ENCODE measurements at regions not wholly inside any gene's neighbourhood (a gene's known extent, or its start where the extent isn't known, plus 50 kb on each side); places are given as distances from the start of the nearest gene placed in this dataset.
A peak's percentile ranks its signal among the peaks of the same experiment; 100 is the strongest.

DNA sequence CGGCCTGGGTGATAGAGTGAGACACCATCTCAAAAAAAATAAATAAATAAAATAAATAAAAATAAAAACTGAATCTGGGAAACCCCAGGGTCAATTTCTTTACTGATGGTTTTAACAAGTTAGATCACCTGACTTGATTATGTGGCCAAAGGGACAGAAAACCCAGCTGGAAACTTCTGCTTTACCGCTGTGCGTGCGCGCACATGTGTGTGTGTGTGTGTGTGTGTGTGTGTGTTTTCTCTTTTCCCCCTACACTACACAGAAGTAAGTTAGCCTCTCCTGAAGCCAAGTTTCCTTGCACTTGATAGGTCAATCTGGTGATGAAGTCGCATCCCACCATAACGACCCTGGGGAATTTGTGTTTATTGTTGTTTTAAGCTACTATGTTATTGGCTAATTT is 105.3 kb upstream of the AMN1 start:
- no peaks in the 10 kb centered on the region for H3K27me3 Mint-ChIP-seq
- no peaks in the 10 kb centered on the region for H3K27me3 ChIP-seq (ENCODE audit: control insufficient read depth in 1 of 2, insufficient read depth in 2 of 2, low read length in 2 of 2)
- no peak overlapping the region for H3K27ac Mint-ChIP-seq
- no peak overlapping the region for H3K4me3 Mint-ChIP-seq
- no peaks in the 10 kb centered on the region for H3K36me3 ChIP-seq (ENCODE audit: insufficient read depth, low read length)
- peaks cover 25% of the 10 kb centered on the region for H3K4me1 ChIP-seq (ENCODE audit: insufficient read depth, low read length)
- peaks cover 4 to 40% of the 10 kb centered on the region in 2 experiments for H3K9me3 ChIP-seq (ENCODE audit: control insufficient read depth in 1 of 2, insufficient read depth in 1 of 2, low read length in 2 of 2)
- CTCF ChIA-PET, result no interaction called here
- peaks cover 45% of the 10 kb centered on the region for H3K4me1 Mint-ChIP-seq (ENCODE audit: low read depth)
- TF ChIP-seq, protein P1, sequence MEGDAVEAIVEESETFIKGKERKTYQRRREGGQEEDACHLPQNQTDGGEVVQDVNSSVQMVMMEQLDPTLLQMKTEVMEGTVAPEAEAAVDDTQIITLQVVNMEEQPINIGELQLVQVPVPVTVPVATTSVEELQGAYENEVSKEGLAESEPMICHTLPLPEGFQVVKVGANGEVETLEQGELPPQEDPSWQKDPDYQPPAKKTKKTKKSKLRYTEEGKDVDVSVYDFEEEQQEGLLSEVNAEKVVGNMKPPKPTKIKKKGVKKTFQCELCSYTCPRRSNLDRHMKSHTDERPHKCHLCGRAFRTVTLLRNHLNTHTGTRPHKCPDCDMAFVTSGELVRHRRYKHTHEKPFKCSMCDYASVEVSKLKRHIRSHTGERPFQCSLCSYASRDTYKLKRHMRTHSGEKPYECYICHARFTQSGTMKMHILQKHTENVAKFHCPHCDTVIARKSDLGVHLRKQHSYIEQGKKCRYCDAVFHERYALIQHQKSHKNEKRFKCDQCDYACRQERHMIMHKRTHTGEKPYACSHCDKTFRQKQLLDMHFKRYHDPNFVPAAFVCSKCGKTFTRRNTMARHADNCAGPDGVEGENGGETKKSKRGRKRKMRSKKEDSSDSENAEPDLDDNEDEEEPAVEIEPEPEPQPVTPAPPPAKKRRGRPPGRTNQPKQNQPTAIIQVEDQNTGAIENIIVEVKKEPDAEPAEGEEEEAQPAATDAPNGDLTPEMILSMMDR (IDR thresholded peaks at IDR 0.05), result no peak
- no peak overlapping the region for H3K27ac ChIP-seq (ENCODE audit: low read depth in 1 of 2, low read length in 2 of 2)
- H3K4me3 ChIP-seq (ENCODE audit: low read length), result no peak overlapping the region
- ATAC-seq (ENCODE audit: poor library complexity) (no peak), DNase-seq (peak in 1 of 14 experiments; percentile 13)
- H3K36me3 Mint-ChIP-seq (ENCODE audit: low read depth), result peaks cover 44% of the 10 kb centered on the region
- POLR2A ChIA-PET, result interaction anchor here (0.5 to 0.7 kb wide), 2 partner anchors 23 to 131 kb away, joined by 3 to 4 read pairs; no protein-coding TSS in a partner anchor
- peaks cover 11% of the 10 kb centered on the region for H3K9me3 Mint-ChIP-seq
- intact Hi-C loops (cut with DNase I, micrococcal nuclease), result loop anchor here (5.0 to 10.0 kb wide), 2 partner anchors 63 to 71 kb away; no protein-coding TSS in a partner anchor

DNA sequence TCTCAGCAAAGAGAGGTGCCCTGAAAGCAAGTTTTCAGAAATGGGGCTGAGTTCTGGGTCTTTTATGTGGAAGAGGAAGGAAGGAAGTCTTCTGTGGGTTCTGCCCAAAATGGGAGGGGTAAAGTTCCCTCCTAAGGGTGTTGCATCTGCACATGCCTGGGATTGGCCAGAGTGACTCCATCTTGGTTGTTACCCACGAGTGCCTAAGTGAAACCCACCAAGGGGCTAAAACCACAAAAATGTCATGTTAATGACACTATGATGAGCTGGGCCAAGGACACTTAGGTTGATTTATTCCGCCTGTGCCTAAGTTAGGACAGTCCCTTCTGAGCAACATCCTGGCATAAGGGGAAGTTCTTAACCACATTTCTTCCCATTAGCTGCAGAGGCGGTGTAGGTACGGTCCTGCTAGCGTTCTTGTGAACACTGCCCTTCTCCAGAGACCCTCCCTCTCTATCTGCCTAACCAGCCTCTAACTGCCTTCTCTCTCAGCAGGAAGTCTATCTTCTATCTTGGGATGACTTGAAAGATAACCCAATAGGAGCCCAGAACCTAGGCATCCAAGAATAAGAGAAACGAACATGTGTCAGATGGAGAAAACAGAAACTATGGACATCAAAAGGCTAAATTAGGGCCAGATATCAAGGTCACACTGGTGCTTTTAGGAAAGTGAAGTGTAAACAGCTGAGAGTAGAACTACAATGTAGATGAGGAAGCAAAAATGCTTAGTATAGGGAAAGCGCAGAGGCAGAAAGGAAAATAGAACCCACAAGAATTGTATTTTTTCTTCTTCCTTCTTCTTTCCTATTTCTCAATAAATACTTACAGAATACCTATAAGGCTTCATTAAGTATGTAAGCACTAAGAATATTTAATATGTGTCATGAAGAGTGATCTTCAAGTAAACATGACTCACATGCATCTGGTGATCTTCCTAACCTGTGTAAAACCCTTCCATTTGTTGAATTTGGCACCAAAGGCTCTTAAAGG is 104.2 kb upstream of the AMN1 start:
- TF ChIP-seq, protein P1 (IDR thresholded peaks at IDR 0.05), result no peak
- H3K36me3 ChIP-seq (ENCODE audit: insufficient read depth, low read length), result no peaks in the 10 kb centered on the region
- DNase-seq (peak in 13 of 14 experiments; percentile 1 to 79 (median 10)), ATAC-seq (ENCODE audit: poor library complexity) (peak; percentile 77)
- peak overlapping the region; percentile 84 for H3K27ac Mint-ChIP-seq
- H3K4me3 ChIP-seq (ENCODE audit: low read length), result no peak overlapping the region
- peaks cover 53% of the 10 kb centered on the region for H3K4me1 Mint-ChIP-seq (ENCODE audit: low read depth)
- H3K9me3 ChIP-seq (ENCODE audit: control insufficient read depth in 1 of 2, insufficient read depth in 1 of 2, low read length in 2 of 2), result peaks cover 4 to 38% of the 10 kb centered on the region in 2 experiments
- no peaks in the 10 kb centered on the region for H3K27me3 Mint-ChIP-seq
- ChIA-PET POLR2A (interaction anchor here (0.7 to 1.5 kb wide), 3 partner anchors 57 to 127 kb away, joined by 3 to 4 read pairs (median 4); no protein-coding TSS in a partner anchor), CTCF (interaction anchor here (0.6 kb wide), 1 partner anchor 71 kb away, joined by 3 read pairs; no protein-coding TSS in a partner anchor)
- peak overlapping the region in 1 of 2 donors; percentile 19 for H3K27ac ChIP-seq (ENCODE audit: low read depth in 1 of 2, low read length in 2 of 2)
- peaks cover 28% of the 10 kb centered on the region for H3K4me1 ChIP-seq (ENCODE audit: insufficient read depth, low read length)
- H3K27me3 ChIP-seq (ENCODE audit: control insufficient read depth in 1 of 2, insufficient read depth in 2 of 2, low read length in 2 of 2), result no peaks in the 10 kb centered on the region
- peak overlapping the region; percentile 45 for H3K4me3 Mint-ChIP-seq
- H3K36me3 Mint-ChIP-seq (ENCODE audit: low read depth), result peaks cover 45% of the 10 kb centered on the region
- intact Hi-C loops (cut with DNase I, micrococcal nuclease), result loop anchor here (5.0 to 10.0 kb wide), 2 partner anchors 64 to 72 kb away; no protein-coding TSS in a partner anchor
- H3K9me3 Mint-ChIP-seq, result peaks cover 11% of the 10 kb centered on the region

DNA sequence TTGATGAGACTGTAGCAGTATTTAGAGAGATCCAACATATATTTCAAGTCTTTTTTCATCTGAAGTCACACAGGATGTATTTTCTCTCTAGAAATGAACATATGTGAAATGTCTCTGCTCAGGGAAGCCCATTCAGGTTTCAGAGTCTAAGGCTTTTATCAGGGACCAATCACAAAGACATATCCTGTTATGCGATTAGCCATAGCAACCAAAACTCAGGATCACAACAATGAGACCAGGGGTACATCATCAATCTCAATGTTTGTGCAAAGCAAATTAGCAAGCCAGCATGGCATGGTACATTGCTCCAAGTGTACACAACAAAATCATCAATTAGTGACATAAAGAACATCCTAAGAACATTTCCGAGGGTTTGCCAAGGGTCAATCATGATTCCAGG is 99.2 kb upstream of the AMN1 start:
- intact Hi-C loops (cut with DNase I, micrococcal nuclease), result no loop called here
- peak; percentile 49 for ATAC-seq (ENCODE audit: poor library complexity)
- CTCF ChIA-PET, result no interaction called here

More for the DNA sequence above, 99.2 kb upstream of the AMN1 start:
- Mint-ChIP-seq H3K36me3 (ENCODE audit: low read depth) (peaks cover 46% of the 10 kb centered on the region), H3K9me3 (peaks cover 12% of the 10 kb centered on the region), H3K4me1 (ENCODE audit: low read depth) (peaks cover 55% of the 10 kb centered on the region), H3K27ac (peak overlapping the region; percentile 69), H3K27me3 (no peaks in the 10 kb centered on the region), H3K4me3 (peak overlapping the region; percentile 50)
- Histone ChIP-seq H3K4me1 (ENCODE audit: insufficient read depth, low read length) (peaks cover 29% of the 10 kb centered on the region), H3K27me3 (ENCODE audit: control insufficient read depth in 1 of 2, insufficient read depth in 2 of 2, low read length in 2 of 2) (no peaks in the 10 kb centered on the region), H3K36me3 (ENCODE audit: insufficient read depth, low read length) (no peaks in the 10 kb centered on the region), H3K4me3 (ENCODE audit: low read length) (no peak overlapping the region), H3K9me3 (ENCODE audit: control insufficient read depth in 1 of 2, insufficient read depth in 1 of 2, low read length in 2 of 2) (peaks cover 0 to 17% of the 10 kb centered on the region in 2 experiments), H3K27ac (ENCODE audit: low read depth in 1 of 2, low read length in 2 of 2) (no peak overlapping the region)
- TF ChIP-seq, protein P1 (IDR thresholded peaks at IDR 0.05), result no peak
- peak in 3 of 14 experiments; percentile 22 to 39 (median 37) for DNase-seq
- POLR2A ChIA-PET, result no interaction called here

All from CD4-positive, alpha-beta T cell (primary cell).